Loucy (cell line): ENCODE measurements at regions not wholly inside any gene's neighbourhood (a gene's known extent, or its start where the extent isn't known, plus 50 kb on each side); places are given as distances from the start of the nearest gene placed in this dataset.

Experiments used
- EZH2phosphoT487 ChIP-seq: fragments of 200-600 bp; IDR thresholded peaks from 2 replicates; pipeline ENCODE4 v1.6.1; 2018; ENCODE audit warnings: antibody characterized with exemption, mild to moderate bottlenecking, moderate library complexity, borderline replicate concordance
- TF ChIP-seq, protein P1 (sequence below): fragments of 200-600 bp; sonication (generic); conservative IDR thresholded peaks from 2 replicates; pipeline ENCODE4 v1.5.1; 2014; ENCODE audit warnings: mild to moderate bottlenecking, antibody characterized with exemption, low read length

DNA sequence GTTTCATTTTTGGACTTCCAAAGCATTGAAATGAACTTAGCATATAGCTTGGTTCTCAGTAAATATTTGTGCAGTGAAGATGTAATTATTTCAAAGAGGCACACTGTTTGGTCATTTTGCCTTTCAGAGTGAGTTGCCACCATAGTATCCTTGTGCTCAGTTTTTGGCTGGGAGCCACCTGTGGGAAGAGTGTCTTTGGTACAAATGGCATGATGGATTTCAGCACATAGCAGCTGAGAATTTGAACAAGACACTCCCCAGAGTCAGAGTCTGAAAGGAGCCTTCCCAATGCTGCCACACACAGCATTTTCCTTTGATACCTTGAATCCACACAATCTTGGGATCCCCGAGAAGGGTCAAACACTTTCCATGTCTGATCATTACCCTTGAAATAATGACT is 897.2 kb upstream of the ARPP21 start:
- no peak for TF ChIP-seq EZH2phosphoT487
- TF ChIP-seq, protein P1, sequence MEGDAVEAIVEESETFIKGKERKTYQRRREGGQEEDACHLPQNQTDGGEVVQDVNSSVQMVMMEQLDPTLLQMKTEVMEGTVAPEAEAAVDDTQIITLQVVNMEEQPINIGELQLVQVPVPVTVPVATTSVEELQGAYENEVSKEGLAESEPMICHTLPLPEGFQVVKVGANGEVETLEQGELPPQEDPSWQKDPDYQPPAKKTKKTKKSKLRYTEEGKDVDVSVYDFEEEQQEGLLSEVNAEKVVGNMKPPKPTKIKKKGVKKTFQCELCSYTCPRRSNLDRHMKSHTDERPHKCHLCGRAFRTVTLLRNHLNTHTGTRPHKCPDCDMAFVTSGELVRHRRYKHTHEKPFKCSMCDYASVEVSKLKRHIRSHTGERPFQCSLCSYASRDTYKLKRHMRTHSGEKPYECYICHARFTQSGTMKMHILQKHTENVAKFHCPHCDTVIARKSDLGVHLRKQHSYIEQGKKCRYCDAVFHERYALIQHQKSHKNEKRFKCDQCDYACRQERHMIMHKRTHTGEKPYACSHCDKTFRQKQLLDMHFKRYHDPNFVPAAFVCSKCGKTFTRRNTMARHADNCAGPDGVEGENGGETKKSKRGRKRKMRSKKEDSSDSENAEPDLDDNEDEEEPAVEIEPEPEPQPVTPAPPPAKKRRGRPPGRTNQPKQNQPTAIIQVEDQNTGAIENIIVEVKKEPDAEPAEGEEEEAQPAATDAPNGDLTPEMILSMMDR, result no peak
